Natural killer cell (primary cell): ENCODE measurements at regions not wholly inside any gene's neighbourhood (a gene's known extent, or its start where the extent isn't known, plus 50 kb on each side); places are given as distances from the start of the nearest gene placed in this dataset.

Experiments
- ATAC-seq, 3 donors: fragments of 150-1000 bp in 2 of 3; fragments of 200-7000 bp in 1 of 3; cut with Tn5 transposase; 1 replicate in 1 of 3; 2 replicates in 2 of 3; pipeline ENCODE4 v1.10.0; 2021; ENCODE audit warnings: mild to moderate bottlenecking in 2 of 3, moderate library complexity in 2 of 3
- DNase-seq, 2 donors: peaks; one replicate each; pipeline versions ENCODE4 v3.0.0 to v3.0.0-alpha.2; 2013 to 2021; ENCODE audit warnings: mixed read lengths in 1 of 2
- H3K27ac ChIP-seq: one replicate; pipeline ENCODE4 v1.5.1; 2013; ENCODE audit warnings: mild to moderate bottlenecking, low read length
- H3K27me3 ChIP-seq: one replicate; pipeline ENCODE4 v1.6.1; 2013; ENCODE audit warnings: low read length; ENCODE audit not compliant: control insufficient read depth, insufficient read depth
- H3K36me3 ChIP-seq: one replicate; pipeline ENCODE4 v1.6.1; 2013; ENCODE audit warnings: low read length; ENCODE audit not compliant: control insufficient read depth, insufficient read depth
- H3K4me1 ChIP-seq: one replicate; pipeline ENCODE4 v1.6.1; 2013; ENCODE audit warnings: low read length; ENCODE audit not compliant: control insufficient read depth, insufficient read depth
- H3K4me3 ChIP-seq: one replicate; pipeline ENCODE4 v1.5.1; 2013; ENCODE audit warnings: low read length
- H3K9me3 ChIP-seq: one replicate; pipeline ENCODE4 v1.6.1; 2013; ENCODE audit warnings: low read length; ENCODE audit not compliant: control insufficient read depth, insufficient read depth
- H3K27ac Mint-ChIP-seq, 2 donors: one replicate each; pipeline ENCODE4 v1.8.0; 2022; ENCODE audit warnings: mild to moderate bottlenecking in 2 of 2, mixed read lengths in 2 of 2, moderate library complexity in 1 of 2
- H3K27me3 Mint-ChIP-seq, 2 donors: one replicate each; pipeline ENCODE4 v1.8.0; 2022; ENCODE audit warnings: low read depth in 2 of 2, mixed read lengths in 2 of 2
- H3K36me3 Mint-ChIP-seq: one replicate; pipeline ENCODE4 v1.8.0; 2022; ENCODE audit warnings: mixed read lengths
- H3K4me1 Mint-ChIP-seq, 2 donors: one replicate each; pipeline ENCODE4 v1.8.0; 2022; ENCODE audit warnings: mixed read lengths in 2 of 2
- H3K4me3 Mint-ChIP-seq: one replicate; pipeline ENCODE4 v1.8.0; 2022; ENCODE audit warnings: mild to moderate bottlenecking, moderate library complexity, mixed read lengths
- H3K9me3 Mint-ChIP-seq, 2 donors: one replicate each; pipeline ENCODE4 v1.8.0; 2022; ENCODE audit warnings: mixed read lengths in 2 of 2
- CTCF ChIP-seq: fragments of 200-600 bp; IDR thresholded peaks from one replicate; pipeline ENCODE4 v1.8.0; 2022; ENCODE audit warnings: antibody characterized with exemption
- WGBS: methylation state at CpG from one replicate; pipeline ENCODE4 v1.1.7; 2013; ENCODE audit warnings: missing lambda C conversion rate; ENCODE audit not compliant: insufficient coverage; 5-methylcytosine and 5-hydroxymethylcytosine counted together
- intact Hi-C: fragments of 100-400 bp; cut with micrococcal nuclease; formaldehyde crosslinking; loops from one replicate; pipeline ENCODE4 v1.14.2; 2022

GRCh38 chrY:15689994-15690393 is 1165.7 kb downstream of the NLGN4Y start:
- no peaks in the 10 kb centered on the region for H3K4me1 Mint-ChIP-seq
- Histone ChIP-seq H3K4me3 (no peak overlapping the region), H3K27ac (no peak overlapping the region), H3K27me3 (no peaks in the 10 kb centered on the region), H3K9me3 (no peaks in the 10 kb centered on the region), H3K36me3 (no peaks in the 10 kb centered on the region), H3K4me1 (no peaks in the 10 kb centered on the region)
- no peak for TF ChIP-seq CTCF
- ATAC-seq (no peak), DNase-seq (no peak)
- H3K9me3 Mint-ChIP-seq = peaks cover 0 to 3% of the 10 kb centered on the region in 2 donors
- H3K36me3 Mint-ChIP-seq = no peaks in the 10 kb centered on the region
- no CpG with 5 or more reads among the region's 1 CpG for WGBS
- intact Hi-C loops = no loop called here
- no peak overlapping the region for H3K27ac Mint-ChIP-seq
- no peak overlapping the region for H3K4me3 Mint-ChIP-seq
- no peaks in the 10 kb centered on the region for H3K27me3 Mint-ChIP-seq

- Mint-ChIP-seq H3K9me3 (peaks cover 0 to 5% of the 10 kb centered on the region in 2 donors), H3K27ac (no peak overlapping the region), H3K4me1 (no peaks in the 10 kb centered on the region), H3K4me3 (no peak overlapping the region), H3K36me3 (no peaks in the 10 kb centered on the region), H3K27me3 (no peaks in the 10 kb centered on the region)
- no peaks in the 10 kb centered on the region for H3K27me3 ChIP-seq
- no peaks in the 10 kb centered on the region for H3K4me1 ChIP-seq
- intact Hi-C loops = no loop called here
- no peak for TF ChIP-seq CTCF
- H3K4me3 ChIP-seq = no peak overlapping the region
- WGBS = no CpG with 5 or more reads among the region's 1 CpG
- no peak for ATAC-seq
- no peak overlapping the region for H3K27ac ChIP-seq
- DNase-seq = no peak
- H3K36me3 ChIP-seq = no peaks in the 10 kb centered on the region
- no peaks in the 10 kb centered on the region for H3K9me3 ChIP-seq
Observed at GRCh38 chrY:15702131-15702530, 1177.8 kb downstream of the NLGN4Y start.

GRCh38 chrY:15704906-15705305 is 1180.6 kb downstream of the NLGN4Y start:
- TF ChIP-seq CTCF = no peak
- Histone ChIP-seq H3K27me3 (no peaks in the 10 kb centered on the region), H3K4me3 (no peak overlapping the region), H3K27ac (no peak overlapping the region), H3K9me3 (no peaks in the 10 kb centered on the region), H3K4me1 (no peaks in the 10 kb centered on the region), H3K36me3 (no peaks in the 10 kb centered on the region)
- WGBS = 84% methylated on average over 5 of the region's 5 CpGs
- no peak overlapping the region for H3K4me3 Mint-ChIP-seq
- intact Hi-C loops = no loop called here
- no peaks in the 10 kb centered on the region for H3K36me3 Mint-ChIP-seq
- no peak overlapping the region for H3K27ac Mint-ChIP-seq
- no peaks in the 10 kb centered on the region for H3K27me3 Mint-ChIP-seq
- peaks cover 0 to 5% of the 10 kb centered on the region in 2 donors for H3K9me3 Mint-ChIP-seq
- no peaks in the 10 kb centered on the region for H3K4me1 Mint-ChIP-seq
- DNase-seq = no peak
- no peak for ATAC-seq
